ENCODE measurements at regions not wholly inside any gene's neighbourhood (a gene's known extent, or its start where the extent isn't known, plus 50 kb on each side); places are given as distances from the start of the nearest gene placed in this dataset.

- no peak for TF ChIP-seq YY1 (IDR thresholded peaks at IDR 0.05; ENCODE audit: low read depth, low read length)
- TF ChIP-seq SRF (IDR thresholded peaks at IDR 0.05; ENCODE audit: low read depth, low read length), result no peak
- no peak for TF ChIP-seq JUN (IDR thresholded peaks at IDR 0.05; ENCODE audit: low read depth, low read length)
- no peak for TF ChIP-seq GTF2F1 (IDR thresholded peaks at IDR 0.05; ENCODE audit: borderline replicate concordance, low read depth, low read length)
- no peak for TF ChIP-seq CBX8 (IDR thresholded peaks at IDR 0.05; ENCODE audit: borderline replicate concordance, low read depth, low read length)
- TF ChIP-seq RXRA (IDR thresholded peaks at IDR 0.05; ENCODE audit: insufficient read depth, low read depth, low read length), result no peak
- no peak for TF ChIP-seq HDAC6 (IDR thresholded peaks at IDR 0.05; ENCODE audit: low read depth, low read length)
- TF ChIP-seq TCF12 (IDR thresholded peaks at IDR 0.05; ENCODE audit: low read depth, low read length), result no peak
- TF ChIP-seq EP300 (IDR thresholded peaks at IDR 0.05; ENCODE audit: borderline replicate concordance in 1 of 2, low read depth in 2 of 2, low read length in 2 of 2), result no peak
- no peak for TF ChIP-seq RAD21 (IDR thresholded peaks at IDR 0.05 in 1 of 2, conservative IDR thresholded peaks at IDR 0.05 in 1 of 2; ENCODE audit: low read depth in 2 of 2, low read length in 2 of 2)
Measured at GRCh38 chr11:95547186-95547585, 242.4 kb downstream of the FAM76B start (continued).
